SJCRH30 (cell line): ENCODE measurements at regions not wholly inside any gene's neighbourhood (a gene's known extent, or its start where the extent isn't known, plus 50 kb on each side); places are given as distances from the start of the nearest gene placed in this dataset.
"Not testable (repeated sequence)": the region's sequence is repeated elsewhere in the genome, so short reads cannot be mapped to it uniquely, and the experiment has no call there.

Experiments used
- DNase-seq, 2 experiments: peaks; one replicate each; pipeline ENCODE4 v3.0.0-alpha.2; 2015 to 2020
- H3K27ac ChIP-seq: fragments of 250-450 bp; sonication (Bioruptor Pico); 2 replicates; pipeline ENCODE4 v1.5.1; 2020; ENCODE audit warnings: mild to moderate bottlenecking, moderate library complexity
- H3K27me3 ChIP-seq: fragments of 250-450 bp; sonication (Bioruptor Pico); 2 replicates; pipeline ENCODE4 v1.5.1; 2020; ENCODE audit warnings: mild to moderate bottlenecking, moderate library complexity
- H3K36me3 ChIP-seq: fragments of 250-450 bp; sonication (Bioruptor Pico); 2 replicates; pipeline ENCODE4 v1.5.1; 2020; ENCODE audit warnings: mild to moderate bottlenecking, moderate library complexity
- H3K4me1 ChIP-seq: fragments of 250-450 bp; sonication (Bioruptor Pico); 2 replicates; pipeline ENCODE4 v1.5.1; 2020; ENCODE audit warnings: mild to moderate bottlenecking, moderate library complexity
- H3K4me3 ChIP-seq: fragments of 250-450 bp; sonication (Bioruptor Pico); 2 replicates; pipeline ENCODE4 v1.5.1; 2020; ENCODE audit warnings: mild to moderate bottlenecking, moderate library complexity
- H3K9me3 ChIP-seq: fragments of 250-450 bp; sonication (Bioruptor Pico); replicated peaks from 2 replicates; pipeline ENCODE4 v1.5.1; 2020; ENCODE audit warnings: mild to moderate bottlenecking, moderate library complexity

GRCh38 chr2:192952245-192952644 lies 757.5 kb upstream of the TMEFF2 start:
- H3K4me3 ChIP-seq: no peak overlapping the region
- no peak for DNase-seq
- H3K4me1 ChIP-seq: no peaks in the 10 kb centered on the region
- H3K36me3 ChIP-seq: no peaks in the 10 kb centered on the region
- no peaks in the 10 kb centered on the region for H3K27me3 ChIP-seq
- no peak overlapping the region for H3K27ac ChIP-seq
- no peaks in the 10 kb centered on the region for H3K9me3 ChIP-seq

DNA sequence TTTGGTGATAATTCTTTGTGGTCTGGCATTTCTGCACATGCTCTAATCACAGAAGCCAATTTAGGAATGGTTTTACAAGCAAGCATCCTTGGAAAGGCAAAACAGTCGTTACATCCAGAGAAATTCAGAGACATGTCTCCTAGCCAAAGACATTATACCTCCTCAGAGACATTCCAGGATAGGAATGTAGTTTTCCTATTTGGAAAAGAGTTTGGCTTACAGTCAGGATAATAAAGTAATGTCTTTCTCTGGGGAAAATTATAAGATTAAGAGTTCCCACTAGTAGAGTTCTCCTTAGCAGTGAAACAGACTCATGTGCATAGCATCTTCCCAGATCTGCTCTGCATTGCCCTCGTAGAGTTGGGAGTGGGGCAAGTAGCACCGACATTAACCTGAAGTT lies 753.6 kb upstream of the TMEFF2 start:
- DNase-seq: no peak
- Histone ChIP-seq H3K4me3 (no peak overlapping the region), H3K27me3 (no peaks in the 10 kb centered on the region), H3K36me3 (no peaks in the 10 kb centered on the region), H3K4me1 (no peaks in the 10 kb centered on the region), H3K27ac (no peak overlapping the region), H3K9me3 (no peaks in the 10 kb centered on the region)

- Histone ChIP-seq H3K9me3 (no peaks in the 10 kb centered on the region), H3K4me3 (no peak overlapping the region), H3K4me1 (no peaks in the 10 kb centered on the region)
Observed at GRCh38 chr2:192947352-192947751, 752.6 kb upstream of the TMEFF2 start.

GRCh38 chr2:192940767-192941166 lies 746.0 kb upstream of the TMEFF2 start:
- H3K4me3 ChIP-seq: no peak overlapping the region
- no peaks in the 10 kb centered on the region for H3K36me3 ChIP-seq
- no peaks in the 10 kb centered on the region for H3K4me1 ChIP-seq
- H3K9me3 ChIP-seq: no peaks in the 10 kb centered on the region
- H3K27ac ChIP-seq: no peak overlapping the region
- no peak for DNase-seq
- H3K27me3 ChIP-seq: no peaks in the 10 kb centered on the region

More at GRCh38 chr2:192947352-192947751, 752.6 kb upstream of the TMEFF2 start:
- Histone ChIP-seq H3K27me3 (no peaks in the 10 kb centered on the region), H3K27ac (no peak overlapping the region), H3K36me3 (no peaks in the 10 kb centered on the region)
- DNase-seq: no peak

DNA sequence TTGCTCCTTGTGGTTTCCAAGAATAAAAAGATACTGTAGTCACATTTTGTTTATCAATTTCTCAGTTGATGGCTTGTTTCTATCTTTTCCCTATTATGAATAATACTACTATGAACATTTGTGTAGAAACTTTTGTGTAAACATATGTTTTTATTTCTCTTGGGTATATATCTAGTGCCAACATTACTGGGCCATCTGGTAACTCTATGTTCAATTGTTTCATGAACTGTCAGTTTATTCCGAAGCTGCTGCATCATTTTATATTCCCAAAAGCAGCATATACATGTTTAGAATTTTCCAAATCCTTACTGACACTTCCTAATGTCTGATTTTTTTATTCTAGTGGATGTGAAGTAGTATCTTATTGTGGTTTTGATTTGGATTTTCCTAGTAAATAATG lies 737.6 kb upstream of the TMEFF2 start:
- H3K36me3 ChIP-seq: no peaks in the 10 kb centered on the region
- no peaks in the 10 kb centered on the region for H3K27me3 ChIP-seq
- H3K4me1 ChIP-seq: no peaks in the 10 kb centered on the region
- no peak overlapping the region for H3K27ac ChIP-seq
- H3K4me3 ChIP-seq: no peak overlapping the region
- no peak for DNase-seq
- no peaks in the 10 kb centered on the region for H3K9me3 ChIP-seq

DNA sequence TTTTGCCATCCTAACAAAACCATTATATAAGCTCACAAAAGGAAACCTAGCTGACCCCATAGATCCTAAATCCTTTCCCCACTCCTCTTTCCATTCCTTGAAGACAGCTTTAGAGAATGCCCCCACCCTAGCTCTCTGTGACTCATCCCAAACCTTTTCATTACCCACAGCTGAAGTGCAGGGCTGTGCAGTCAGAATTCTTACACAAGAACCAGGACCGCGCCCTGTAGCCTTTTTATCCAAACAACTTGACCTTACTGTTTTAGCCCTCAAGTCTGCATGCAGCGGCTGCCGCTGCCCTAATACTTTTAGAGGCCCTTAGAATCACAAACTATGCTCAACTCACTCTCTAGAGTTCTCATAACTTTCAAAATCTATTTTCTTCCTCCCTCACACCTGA lies 726.9 kb upstream of the TMEFF2 start:
- not testable (repeated sequence) for DNase-seq, H3K27ac ChIP-seq, H3K36me3 ChIP-seq, H3K9me3 ChIP-seq, H3K4me1 ChIP-seq, H3K27me3 ChIP-seq, H3K4me3 ChIP-seq

DNA sequence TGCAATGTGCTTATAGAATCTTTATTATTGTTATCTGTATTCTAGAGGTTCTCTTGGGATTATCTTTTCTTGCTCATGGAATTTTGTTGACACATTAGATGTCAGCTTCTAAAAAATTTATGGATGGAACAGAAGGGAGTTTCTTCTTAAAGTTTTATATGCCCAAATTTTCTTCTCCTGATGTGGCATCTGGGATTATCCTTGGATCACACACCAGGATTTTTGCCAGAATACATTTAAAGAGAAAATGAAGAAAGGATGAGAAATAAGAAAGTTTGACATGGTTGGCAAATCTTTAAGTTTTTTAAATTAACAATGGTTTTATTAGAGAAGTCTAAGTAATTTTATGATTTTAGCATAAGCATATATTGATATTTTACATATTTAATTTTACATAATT lies 706.7 kb upstream of the TMEFF2 start:
- H3K27ac ChIP-seq: no peak overlapping the region
- H3K36me3 ChIP-seq: no peaks in the 10 kb centered on the region
- no peak overlapping the region for H3K4me3 ChIP-seq

GRCh38 chr2:192899466-192899865 lies 704.7 kb upstream of the TMEFF2 start:
- no peak overlapping the region for H3K4me3 ChIP-seq
- peak; percentile 53 to 54 for DNase-seq
- no peaks in the 10 kb centered on the region for H3K27me3 ChIP-seq
- H3K27ac ChIP-seq: no peak overlapping the region
- no peaks in the 10 kb centered on the region for H3K9me3 ChIP-seq
- H3K36me3 ChIP-seq: no peaks in the 10 kb centered on the region
- H3K4me1 ChIP-seq: peaks cover 7% of the 10 kb centered on the region; the same call in 1 of the 2 replicates

More for the DNA sequence above, 706.7 kb upstream of the TMEFF2 start:
- Histone ChIP-seq H3K9me3 (no peaks in the 10 kb centered on the region; the same call in 1 of the 2 replicates), H3K27me3 (no peaks in the 10 kb centered on the region), H3K4me1 (peaks cover 7% of the 10 kb centered on the region; the same call in 1 of the 2 replicates)
- no peak for DNase-seq

DNA sequence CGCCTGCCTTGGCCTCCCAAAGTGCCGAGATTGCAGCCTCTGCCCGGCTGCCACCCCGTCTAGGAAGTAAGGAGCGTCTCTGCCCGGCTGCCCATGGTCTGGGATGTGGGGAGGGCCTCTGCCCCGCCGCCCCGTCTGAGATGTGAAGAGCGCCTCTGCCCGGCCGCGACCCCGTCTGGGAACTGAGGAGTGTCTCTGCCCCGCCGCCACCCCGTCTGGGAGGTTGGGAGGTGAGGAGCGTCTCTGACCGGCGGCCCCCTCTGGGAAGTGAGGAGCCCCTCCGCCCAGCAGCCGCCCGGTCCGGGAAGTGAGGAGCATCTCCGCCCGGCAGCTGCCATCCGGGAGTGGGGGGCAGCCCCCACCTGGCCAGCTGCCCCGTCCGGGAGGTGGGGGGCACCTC lies 699.2 kb upstream of the TMEFF2 start:
- H3K27me3 ChIP-seq, H3K4me1 ChIP-seq, DNase-seq, H3K27ac ChIP-seq, H3K9me3 ChIP-seq, H3K4me3 ChIP-seq, H3K36me3 ChIP-seq: not testable (repeated sequence)

- no peaks in the 10 kb centered on the region for H3K36me3 ChIP-seq
- no peak overlapping the region for H3K27ac ChIP-seq
- H3K4me3 ChIP-seq: no peak overlapping the region
- H3K9me3 ChIP-seq: no peaks in the 10 kb centered on the region
- DNase-seq: no peak
- H3K27me3 ChIP-seq: no peaks in the 10 kb centered on the region
- H3K4me1 ChIP-seq: no peaks in the 10 kb centered on the region
Observed at GRCh38 chr2:192888109-192888508, 693.4 kb upstream of the TMEFF2 start.

GRCh38 chr2:192887337-192887736 lies 692.6 kb upstream of the TMEFF2 start:
- no peaks in the 10 kb centered on the region for H3K27me3 ChIP-seq
- no peak for DNase-seq
- H3K9me3 ChIP-seq: no peaks in the 10 kb centered on the region
- no peaks in the 10 kb centered on the region for H3K4me1 ChIP-seq
- no peaks in the 10 kb centered on the region for H3K36me3 ChIP-seq
- H3K27ac ChIP-seq: no peak overlapping the region
- H3K4me3 ChIP-seq: no peak overlapping the region

DNA sequence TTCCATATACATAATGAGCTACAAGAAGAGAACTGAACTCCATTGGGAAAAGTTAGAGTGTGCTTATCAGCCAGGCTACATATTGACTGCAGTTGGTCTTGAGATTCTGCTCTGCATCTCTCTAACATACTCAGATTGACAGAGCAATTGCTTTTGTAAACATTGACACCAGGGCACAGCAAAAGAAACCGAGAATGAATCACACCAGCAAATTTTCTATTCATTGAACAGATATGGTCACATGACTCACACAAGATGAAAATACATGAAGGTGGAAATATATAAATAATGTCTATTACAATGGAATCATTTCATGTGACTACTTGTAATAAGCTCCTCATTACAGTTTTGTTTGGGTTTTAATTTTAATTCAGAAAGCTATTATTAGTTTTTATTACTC lies 691.9 kb upstream of the TMEFF2 start:
- Histone ChIP-seq H3K4me1 (no peaks in the 10 kb centered on the region), H3K36me3 (no peaks in the 10 kb centered on the region), H3K27ac (no peak overlapping the region), H3K4me3 (no peak overlapping the region), H3K27me3 (no peaks in the 10 kb centered on the region), H3K9me3 (no peaks in the 10 kb centered on the region)
- DNase-seq: no peak

DNA sequence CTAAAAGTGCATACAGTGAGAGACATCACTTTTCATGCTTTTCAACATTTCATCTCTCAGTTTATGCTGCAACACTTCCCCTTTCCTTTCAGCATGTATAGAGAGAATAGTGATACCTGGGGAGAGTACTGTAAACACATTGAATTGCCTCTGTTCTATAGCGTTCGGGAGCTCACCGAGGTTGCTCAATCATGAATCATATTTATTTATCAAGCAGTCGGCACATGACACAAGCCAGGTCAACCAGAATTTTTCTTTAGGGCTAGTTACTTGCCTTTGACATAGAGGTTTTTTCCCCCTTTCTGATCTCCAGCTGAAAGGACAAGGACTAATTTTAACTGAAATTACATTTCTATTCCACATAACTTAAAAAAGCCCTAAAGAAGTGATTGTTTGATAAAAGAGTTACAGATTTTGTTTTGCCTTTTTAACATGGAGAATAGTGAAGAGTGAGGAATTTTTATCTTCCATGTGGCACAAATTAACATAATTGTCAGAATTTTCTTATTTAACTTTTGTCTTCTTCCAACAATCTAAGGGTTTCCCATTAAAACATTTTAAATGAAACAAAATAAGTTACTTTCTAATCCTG lies 690.9 kb upstream of the TMEFF2 start:
- no peak for DNase-seq
- no peak overlapping the region for H3K27ac ChIP-seq
- no peak overlapping the region for H3K4me3 ChIP-seq
- H3K4me1 ChIP-seq: no peaks in the 10 kb centered on the region
- H3K27me3 ChIP-seq: no peaks in the 10 kb centered on the region
- no peaks in the 10 kb centered on the region for H3K36me3 ChIP-seq
- no peaks in the 10 kb centered on the region for H3K9me3 ChIP-seq

DNA sequence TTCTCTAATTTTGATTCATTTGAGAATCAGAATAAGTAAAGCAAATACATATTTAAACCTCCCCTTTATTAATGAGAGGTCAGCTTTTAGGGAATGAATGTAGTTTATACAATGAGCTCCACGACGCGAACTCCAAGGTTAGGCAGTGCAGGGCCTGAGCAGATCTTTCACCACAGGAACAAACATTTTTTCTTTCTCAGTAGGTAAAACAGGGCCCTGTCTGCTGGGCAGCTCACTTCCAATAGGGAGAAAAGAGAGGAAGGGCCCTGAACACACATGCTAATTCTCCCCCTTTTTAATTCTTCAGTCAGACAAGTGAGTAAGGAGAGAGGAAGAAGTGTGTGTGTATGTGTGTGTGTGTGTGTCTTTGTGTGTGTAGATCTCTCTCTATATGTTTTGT lies 682.4 kb upstream of the TMEFF2 start:
- no peak for DNase-seq
- peaks cover 6% of the 10 kb centered on the region; the same call in 1 of the 2 replicates for H3K27me3 ChIP-seq
- H3K9me3 ChIP-seq: no peaks in the 10 kb centered on the region
- no peak overlapping the region for H3K4me3 ChIP-seq
- no peaks in the 10 kb centered on the region for H3K4me1 ChIP-seq
- no peak overlapping the region for H3K27ac ChIP-seq
- H3K36me3 ChIP-seq: no peaks in the 10 kb centered on the region

DNA sequence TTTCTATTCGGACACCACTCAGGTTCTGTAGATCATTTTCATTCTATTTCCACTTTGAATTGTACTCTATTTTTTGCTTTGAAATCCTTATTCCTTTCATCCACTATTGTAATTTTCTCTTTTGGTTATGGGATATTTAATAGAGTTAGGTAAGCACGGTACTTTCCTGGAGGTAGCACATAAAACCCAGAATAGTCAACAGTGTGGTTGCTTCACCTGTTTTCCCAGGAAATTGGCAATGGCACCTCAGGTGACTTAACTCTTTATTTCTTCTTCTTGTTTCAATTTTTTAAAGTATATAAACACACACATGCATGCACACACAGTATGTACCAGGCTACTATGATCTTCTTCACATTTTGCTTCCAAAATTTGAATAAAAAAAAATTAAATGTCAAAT lies 682.0 kb upstream of the TMEFF2 start:
- Histone ChIP-seq H3K27me3 (peaks cover 6% of the 10 kb centered on the region; the same call in 1 of the 2 replicates), H3K4me1 (no peaks in the 10 kb centered on the region), H3K36me3 (no peaks in the 10 kb centered on the region), H3K9me3 (no peaks in the 10 kb centered on the region), H3K4me3 (no peak overlapping the region), H3K27ac (no peak overlapping the region)
- no peak for DNase-seq

DNA sequence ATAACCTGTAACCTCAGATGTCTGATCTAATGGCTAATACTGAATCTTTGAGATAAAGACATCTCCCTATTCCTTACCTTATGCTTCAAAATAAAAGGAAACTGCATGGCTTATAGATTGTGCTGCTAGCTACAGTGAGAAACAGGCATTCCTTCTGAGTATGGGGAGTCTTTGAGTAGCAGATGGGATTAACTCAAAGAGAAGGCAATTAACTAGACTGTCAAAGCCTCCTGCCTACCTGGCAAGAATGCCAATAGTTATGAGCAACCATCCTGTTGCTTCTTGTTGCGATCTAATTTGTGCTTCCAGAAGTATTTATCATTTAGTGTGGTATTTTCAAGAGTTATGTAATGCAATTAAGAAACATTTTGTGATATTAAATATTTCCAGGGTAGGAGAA lies 660.0 kb upstream of the TMEFF2 start:
- DNase-seq: no peak
- H3K4me1 ChIP-seq: no peaks in the 10 kb centered on the region
- H3K9me3 ChIP-seq: no peaks in the 10 kb centered on the region
- H3K4me3 ChIP-seq: no peak overlapping the region
- 0 out of 2 replicates have a peak, but pooled peaks cover 3% of the 10 kb centered on the region for H3K27me3 ChIP-seq
- H3K27ac ChIP-seq: no peak overlapping the region
- no peaks in the 10 kb centered on the region for H3K36me3 ChIP-seq
